HCEC 1CT (cell line): ENCODE measurements at regions not wholly inside any gene's neighbourhood (a gene's known extent, or its start where the extent isn't known, plus 50 kb on each side); places are given as distances from the start of the nearest gene placed in this dataset.
"Not testable (repeated sequence)": the region's sequence is repeated elsewhere in the genome, so short reads cannot be mapped to it uniquely, and the experiment has no call there.

ENCODE experiments used
- DNase-seq: peaks from one replicate; pipeline ENCODE4 v3.0.0-alpha.2; 2017

DNA sequence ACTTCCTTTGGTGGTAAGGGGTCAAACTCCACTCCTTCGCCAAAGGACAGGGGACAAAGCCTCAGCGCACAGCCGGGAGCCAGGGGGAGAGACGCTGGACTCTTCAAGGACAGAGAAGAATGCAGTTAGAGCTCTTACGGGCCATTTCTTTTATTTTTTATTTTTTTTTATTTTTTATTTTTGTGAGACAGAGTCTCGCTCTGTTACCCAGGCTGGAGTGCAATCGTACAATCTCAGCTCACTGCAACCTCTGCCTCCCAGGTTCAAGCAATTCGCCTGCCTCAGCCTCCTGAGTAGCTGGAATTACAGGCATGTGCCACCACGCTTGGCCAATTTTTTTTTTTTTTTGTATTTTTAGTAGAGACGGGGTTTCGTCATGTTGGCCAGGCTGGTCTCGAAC is 93.2 kb upstream of the RPH3AL start, which contains the start of gene RFLNB:
TSS of gene RFLNB (minus strand) at position 101 of the 400 bp plus-strand sequence.
- DNase-seq, result not testable (repeated sequence)

DNA sequence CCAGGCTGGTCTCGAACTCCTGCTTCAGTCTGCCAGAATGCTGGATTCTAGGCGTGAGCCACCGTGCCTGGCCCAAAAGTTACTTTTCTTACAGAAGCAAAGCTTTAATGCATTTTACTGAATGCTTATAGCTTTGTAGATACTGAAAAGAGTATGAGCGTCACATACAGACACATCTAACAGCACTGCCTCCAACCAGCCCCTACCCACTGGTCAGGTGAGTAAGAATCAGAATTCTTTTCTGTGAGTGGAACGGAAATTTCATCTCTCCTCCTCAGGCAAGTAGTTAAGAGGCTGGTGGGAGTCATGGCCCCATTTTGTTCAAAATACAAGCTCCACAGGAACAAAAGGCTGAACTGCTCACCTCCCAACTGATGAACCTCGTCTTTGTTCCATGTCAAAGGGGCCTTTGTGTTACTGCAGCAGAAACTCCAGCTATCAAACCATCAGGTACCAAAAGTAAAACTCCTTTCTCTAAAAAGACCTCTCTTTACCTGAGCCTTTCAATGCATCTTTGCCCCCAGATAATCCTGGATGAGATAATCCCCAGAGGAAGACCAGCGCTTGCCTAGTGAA is 92.4 kb upstream of the RPH3AL start:
- no peak for DNase-seq

DNA sequence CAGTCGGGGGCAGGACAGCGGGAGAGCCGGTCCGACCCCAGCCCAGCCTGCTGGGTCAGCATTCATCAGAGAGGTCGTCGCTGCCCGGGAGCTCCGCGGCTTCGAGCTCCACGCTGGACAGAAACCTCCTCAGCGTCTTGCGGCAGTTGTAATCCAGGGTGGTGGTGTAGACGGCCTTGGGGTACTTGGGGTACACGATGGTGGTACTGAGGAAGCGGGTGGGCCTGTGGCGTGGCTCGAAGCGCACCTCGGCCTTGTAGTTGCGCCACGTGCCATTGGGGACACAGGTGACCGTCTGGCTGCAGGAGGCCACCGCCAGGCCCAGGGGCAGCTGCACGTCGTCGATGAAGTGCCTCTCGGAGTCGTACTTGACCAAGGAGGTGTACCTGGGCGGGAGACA is 90.5 kb upstream of the RPH3AL start:
- no peak for DNase-seq

DNA sequence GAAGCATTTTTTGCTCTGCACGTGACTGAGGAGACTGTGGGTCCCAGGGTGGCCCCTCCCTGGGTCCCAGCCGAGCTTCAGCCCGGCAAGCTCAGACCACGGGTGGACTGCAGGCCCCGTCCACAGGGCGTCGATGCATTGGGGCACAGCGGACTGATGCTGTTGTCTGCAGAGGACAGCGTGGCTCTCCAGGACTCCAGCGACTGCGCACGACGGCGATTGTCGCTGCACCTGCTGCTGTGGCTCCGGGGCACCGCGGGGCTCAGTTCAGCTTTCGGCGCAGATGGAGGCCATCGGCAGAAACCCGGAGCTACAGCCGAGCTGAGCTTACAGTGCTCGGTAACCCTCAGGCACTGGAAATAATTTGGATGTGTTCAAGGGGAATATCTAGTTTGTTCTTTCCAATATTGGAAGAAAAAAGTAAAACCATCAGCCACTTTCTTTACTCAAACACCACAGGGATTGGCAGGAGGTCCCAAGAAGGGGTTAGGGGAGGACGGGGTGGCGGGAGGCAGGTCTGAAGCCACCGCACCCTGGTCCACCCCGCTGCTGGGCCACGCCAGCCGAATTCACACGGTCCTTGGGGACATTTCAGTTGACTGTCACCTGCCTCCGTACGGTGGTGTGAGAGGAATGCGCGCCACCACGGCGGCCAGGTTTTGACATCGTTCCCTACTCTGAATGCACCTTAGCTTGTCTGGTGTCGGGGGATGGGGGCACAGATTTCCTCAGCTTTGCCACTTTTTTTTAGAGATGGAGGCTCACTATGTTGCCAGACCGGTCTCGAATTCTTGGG is 88.7 kb upstream of the RPH3AL start:
- no peak for DNase-seq

DNA sequence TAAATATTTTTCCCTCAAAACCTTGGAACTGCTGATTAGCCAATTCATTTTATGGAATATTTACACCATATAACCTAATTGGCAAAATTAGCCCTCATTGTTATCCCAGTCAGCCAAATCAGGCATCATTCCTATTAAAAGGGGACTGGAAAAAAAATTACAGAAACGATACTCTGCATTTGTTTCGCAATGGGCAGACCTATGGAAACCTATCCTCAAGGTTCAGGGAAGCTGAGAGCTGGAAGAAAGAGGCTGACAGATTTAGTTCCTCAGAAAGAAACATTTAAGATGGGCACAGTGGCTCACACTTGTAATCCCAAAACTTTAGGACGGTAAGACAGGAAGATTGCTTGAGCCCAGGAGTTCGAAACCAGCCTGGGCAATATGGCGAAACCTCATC is 85.6 kb upstream of the RPH3AL start:
- DNase-seq, result no peak

DNA sequence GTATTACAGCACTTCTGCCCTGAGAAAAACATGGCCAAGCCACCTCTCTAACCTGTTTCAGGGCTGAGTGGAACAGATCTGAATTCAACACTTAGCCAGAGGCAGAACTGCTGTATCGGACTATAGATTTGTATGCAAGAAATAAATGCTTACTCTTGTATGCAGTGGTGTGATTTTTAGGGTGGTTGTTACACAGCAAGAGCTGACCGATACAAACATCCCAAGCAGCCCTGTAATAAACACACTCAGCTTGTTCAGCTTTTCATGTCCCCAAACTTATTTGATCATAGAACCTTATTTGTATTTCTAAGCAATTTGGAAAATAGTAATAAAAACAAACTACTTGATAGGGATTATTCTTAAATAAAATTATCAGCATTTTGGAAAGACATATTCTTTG is 84.9 kb upstream of the RPH3AL start:
- no peak for DNase-seq

DNA sequence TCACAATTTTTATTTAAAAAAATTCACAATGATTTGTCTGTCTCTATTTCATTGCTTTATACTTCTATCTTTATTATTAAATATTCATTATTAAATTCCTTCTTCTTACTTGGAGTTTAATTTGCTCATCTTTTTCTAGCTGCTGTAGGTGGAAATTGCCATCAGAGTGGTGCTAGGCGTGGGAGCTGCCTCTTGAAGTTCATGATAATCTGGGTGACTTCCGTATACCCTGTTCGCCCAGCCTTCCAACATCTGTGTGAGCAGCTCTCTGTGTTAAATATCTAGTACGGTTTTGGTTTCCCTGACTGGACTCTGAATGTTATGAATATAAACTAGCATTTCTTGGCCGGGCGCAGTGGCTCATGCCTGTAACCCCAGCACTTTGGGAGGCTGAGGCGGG is 84.0 kb upstream of the RPH3AL start:
- no peak for DNase-seq

DNA sequence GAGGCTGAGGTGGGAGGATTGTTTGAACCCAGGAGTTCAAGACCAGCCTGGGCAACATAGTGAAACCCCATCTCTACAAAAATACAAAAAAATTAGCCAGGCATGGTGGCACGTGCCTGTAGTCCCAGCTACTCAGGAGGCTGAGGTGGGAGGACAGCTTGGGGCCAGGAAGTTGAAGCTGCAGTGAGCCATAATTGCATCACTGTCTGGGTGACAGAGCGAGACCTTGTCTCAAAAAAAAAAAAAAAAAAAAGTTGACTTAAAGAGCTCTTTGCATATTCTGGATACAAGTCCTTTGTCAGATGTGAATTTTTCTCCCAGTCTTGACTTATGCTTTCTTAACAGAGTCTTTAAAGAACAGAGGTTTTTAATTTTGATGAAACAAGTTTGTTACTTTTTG is 79.9 kb upstream of the RPH3AL start:
- not testable (repeated sequence) for DNase-seq

DNA sequence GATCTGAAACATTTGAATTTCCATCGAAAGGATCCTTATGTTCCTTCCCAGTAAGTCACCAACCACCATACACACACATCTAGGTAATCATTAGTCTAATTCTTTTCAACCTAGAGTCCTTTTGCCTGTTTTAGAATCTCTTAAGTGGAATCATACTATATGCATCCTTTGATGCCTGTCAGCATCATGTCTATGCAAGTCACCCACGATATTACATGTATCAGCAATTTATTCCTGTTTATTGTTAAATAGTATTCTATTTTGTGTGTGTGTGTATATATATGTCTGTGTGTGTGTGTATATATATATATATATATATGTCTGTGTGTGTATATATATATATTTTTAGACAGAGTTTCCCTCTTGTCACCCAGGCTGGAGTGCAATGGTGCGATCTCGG is 78.9 kb upstream of the RPH3AL start:
- no peak for DNase-seq

DNA sequence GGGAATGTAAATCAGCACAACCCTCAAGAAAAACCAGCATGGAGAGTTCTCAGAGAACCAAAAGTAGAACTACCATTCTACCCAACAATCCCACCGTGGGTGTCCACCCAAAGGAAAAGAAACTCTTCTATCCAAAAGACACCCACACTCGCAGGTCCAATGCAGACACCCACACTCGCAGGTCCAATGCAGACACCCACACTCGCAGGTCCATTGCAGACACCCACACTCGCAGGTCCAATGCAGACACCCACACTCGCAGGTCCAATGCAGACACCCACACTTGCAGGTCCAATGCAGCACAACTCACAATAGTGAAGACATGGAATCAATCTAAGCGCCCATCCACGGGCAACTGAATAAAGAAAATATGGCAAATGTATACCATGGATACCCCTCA is 77.0 kb upstream of the RPH3AL start:
- no peak for DNase-seq

DNA sequence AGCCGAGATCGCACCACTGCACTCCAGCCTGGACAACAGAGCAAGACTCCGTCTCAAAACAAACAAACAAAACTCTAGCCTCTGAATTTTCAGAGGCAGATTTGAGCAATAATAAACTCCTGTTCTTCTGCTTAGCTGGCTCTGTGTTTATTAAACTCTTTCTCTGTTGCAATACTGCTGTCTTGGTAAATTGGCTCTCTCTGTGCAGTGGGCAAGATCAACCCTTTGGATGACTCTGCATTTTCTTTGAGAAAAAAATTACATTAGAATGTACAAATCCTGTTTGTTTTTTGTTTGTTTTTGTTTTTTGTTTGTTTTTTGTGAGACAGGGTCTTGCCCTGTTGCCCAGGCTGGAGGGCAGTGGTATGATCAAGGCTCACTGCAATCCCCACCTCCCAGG is 75.8 kb upstream of the RPH3AL start:
- no peak for DNase-seq

DNA sequence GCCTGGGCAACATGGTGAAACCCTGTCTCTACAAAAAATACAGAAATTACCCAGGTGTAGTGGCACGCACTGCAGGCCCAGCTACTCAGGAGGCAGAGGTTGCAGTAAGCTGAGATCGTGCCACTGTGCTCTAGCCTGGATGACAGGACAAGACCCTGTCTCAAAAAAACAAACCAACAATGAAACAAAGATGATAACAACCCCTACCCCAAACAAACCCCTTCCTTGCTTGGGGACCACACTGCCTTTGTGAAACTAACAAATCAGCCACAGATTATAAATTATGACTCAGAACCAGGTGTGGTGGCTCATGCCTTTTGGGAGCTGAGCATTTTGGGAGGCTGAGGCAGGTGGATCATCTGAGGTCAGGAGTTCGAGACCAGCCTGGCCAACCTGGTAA is 75.3 kb upstream of the RPH3AL start:
- no peak for DNase-seq

DNA sequence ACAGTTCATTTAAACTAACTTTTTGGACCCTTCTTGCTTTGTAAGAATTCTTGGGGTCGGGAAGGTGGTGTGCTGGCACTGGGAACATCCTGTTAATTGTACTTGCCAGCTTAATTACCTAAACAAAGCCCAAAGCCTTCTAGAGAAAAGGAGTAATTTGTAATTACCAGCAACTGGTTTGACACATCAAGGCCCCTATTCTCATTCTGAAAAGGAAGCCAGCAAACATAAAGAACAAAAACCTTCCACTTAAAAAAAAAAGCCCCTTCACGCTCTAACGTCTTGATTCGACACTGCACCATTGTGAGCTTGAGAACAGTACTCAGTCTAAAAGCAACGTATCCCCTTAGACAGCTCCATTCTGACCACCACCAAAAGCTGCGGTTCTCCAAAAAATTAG is 74.7 kb upstream of the RPH3AL start:
- no peak for DNase-seq

DNA sequence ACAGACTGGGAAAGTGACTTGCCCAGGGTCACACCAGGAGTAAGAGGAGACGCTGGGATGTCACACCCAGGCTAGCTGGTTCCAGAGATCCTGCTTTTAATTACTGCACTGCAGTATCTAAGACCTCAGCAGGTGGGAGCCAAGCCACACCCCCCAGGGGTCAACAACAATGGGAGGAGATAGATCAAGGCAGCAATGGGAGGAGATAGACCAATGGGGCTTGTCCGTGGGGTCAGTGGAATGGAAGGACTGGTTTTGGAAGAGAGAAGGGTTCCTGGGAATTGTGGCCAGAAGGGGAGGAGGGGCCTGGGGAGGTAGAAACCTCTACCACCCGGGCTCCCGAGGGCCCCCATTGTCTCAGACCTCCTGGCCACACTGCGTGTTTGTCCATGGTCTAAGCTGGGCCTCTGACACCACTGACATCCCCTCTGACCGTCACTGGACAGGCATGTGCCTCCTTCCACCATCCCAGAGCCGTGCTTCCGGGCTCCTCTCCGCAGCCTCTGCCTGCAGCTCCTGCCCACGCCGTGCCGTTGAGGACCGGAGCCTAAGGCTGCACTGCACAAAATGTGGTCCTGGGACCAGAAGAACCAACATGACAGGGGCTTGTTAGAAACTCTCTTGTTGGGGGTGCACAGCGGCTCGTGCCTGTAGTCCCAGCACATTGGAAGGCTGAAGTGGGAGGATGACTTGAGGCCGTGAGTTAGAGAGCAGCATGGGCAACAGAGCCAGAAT is 69.8 kb upstream of the RPH3AL start:
- DNase-seq, result no peak

DNA sequence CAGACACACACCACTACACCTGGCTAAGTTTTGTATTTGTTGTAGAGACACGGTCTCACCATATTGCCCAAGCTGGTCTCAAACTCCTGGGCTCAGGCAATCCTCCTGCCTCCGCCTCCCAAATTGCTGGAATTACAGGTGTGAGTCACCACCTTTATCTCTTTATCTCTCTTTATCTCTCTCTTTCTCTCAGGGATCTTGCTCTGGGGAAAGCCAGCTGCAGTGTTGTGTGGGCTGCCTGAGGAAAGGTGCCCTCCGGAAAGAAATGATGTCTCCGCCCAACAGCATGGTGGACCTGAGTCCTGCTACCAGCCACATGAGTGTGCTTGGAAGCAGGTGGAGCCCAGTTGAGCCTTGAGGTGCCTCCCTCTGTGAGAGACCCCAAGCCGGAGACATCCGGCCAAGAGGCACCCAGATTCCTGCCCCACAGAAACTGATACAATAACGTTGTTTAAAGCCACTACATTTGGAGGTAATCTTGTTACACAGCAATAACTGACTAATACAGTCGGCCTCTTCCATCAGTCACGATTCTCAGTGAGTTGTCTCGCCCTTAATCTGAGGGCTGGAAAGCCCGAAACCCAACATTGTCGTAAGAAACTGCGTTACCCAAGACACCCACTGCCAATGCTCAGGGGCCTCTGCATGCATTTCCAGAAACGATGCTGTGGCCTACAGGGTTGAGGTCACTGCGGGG is 68.0 kb upstream of the RPH3AL start:
- no peak for DNase-seq

DNA sequence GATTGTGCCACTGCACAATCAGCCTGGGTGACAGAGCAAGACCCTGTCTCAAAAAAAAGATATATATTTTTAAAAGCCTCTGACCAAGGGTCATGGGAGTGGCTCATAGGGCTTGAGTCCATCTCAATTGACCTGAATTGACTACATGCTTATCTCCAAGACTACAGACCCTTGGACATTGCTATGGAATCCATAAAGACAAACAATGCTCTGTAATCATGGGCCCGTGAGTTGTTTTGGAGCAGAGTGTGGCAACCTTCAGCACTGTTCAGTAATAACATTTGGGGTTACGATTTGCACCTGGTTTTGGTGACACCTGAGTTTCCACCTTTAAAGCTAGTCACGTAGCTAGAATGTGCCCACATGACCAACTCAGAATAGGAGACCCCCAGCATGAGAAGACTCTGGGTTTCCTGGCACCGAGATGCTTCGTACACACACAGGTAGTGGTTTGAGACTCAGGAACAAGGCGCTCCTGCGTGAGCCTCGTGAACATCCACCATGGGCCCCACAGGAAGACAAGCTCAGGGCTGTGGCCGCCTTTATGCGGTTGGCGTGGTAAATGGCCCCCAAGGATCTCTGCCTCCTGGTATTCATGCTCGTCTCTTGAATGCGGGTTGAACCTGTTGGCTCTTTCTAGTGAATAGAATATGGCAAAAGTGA is 66.6 kb upstream of the RPH3AL start:
- no peak for DNase-seq

DNA sequence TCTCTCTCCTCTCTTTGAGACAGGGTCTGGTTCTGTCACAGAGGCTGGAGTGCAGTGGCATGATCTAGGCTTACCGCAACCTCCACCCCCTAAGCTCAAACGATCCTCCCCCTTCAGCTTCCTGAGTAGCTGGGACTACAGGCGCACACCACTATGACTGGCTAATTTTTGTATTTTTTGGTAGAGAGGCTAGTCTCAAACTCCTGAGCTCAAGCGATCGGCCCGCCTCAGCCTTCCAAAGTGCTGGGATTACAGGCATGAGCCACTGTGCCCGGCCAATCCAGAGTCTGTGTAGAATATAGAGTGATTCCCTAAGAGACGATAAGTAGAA is 65.8 kb upstream of the RPH3AL start:
- DNase-seq, result no peak

DNA sequence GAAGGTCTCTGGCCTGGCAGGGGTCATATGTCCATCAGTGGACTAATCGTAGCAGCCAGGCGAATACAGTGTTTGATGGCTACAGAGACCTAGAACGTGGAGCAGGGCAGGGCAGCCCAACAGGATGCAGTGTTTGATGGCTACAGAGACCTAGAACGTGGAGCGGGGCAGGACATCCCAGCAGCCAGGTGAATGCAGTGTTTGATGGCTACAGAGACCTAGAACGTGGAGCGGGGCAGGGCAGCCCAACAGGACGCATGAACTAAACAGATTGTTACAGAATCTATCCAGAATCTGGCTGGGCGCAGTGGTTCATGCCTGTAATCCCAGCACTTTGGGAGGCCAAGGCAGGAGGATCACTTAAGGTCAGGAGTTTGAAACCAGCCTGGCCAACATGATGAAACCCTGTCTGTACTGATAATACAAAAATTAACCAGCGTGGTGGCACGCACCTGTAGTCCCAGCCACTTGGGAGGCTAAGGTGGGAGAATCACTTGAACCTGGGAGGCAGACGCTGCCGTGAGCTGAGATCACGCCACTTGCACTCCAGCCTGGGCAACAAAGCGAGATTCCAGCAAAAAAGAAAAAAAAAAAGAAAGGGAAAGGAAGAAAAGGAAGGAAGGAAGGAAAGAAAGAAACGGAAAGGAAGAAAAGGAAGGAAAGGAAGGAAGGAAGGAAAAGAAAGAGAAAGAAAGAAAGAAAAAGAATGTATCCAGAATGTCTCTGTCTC is 65.2 kb upstream of the RPH3AL start:
- DNase-seq, result no peak

DNA sequence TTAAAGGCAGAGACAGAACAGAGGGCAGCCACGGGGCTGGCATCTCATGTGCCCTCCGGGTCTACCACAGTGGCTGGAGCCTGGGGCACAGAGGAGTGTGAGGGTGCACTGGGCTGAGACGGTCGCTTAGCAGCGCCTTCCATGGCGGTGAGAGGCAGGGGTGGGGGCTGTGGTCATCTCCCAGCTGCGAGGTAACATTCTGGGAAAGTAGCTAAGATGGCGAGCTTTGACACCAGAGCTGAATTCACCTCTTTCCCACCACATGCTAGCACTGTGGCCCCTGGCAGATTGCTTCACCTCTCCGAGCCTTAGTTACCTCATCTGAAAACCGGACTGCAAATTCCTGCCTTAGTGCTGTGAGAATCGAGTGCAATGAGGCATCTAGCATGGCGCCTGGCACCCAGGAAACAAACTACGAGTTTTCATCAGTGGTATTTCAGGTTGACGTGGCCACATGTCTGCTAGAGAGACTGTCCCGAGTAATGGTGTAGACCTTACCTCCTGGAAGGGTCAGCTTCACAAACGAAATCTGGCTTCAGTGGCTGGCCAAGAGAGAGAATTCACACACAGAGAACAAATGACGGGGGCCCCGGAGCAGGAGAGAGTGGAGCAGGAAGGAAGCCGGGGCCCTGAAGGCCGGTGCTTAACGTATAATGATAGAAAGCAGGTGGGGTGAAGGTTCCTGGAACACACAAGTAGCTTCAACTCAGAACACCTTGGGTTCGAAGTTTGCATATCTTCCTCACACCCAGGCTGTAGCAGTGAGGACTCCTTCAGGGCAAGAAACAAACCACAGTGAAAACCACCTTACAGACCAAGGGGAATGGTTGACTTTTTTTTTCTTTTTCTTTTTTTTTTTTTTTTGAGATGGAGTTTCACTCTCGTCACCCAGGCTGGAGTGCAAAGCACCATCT is 63.9 kb upstream of the RPH3AL start:
- no peak for DNase-seq

DNA sequence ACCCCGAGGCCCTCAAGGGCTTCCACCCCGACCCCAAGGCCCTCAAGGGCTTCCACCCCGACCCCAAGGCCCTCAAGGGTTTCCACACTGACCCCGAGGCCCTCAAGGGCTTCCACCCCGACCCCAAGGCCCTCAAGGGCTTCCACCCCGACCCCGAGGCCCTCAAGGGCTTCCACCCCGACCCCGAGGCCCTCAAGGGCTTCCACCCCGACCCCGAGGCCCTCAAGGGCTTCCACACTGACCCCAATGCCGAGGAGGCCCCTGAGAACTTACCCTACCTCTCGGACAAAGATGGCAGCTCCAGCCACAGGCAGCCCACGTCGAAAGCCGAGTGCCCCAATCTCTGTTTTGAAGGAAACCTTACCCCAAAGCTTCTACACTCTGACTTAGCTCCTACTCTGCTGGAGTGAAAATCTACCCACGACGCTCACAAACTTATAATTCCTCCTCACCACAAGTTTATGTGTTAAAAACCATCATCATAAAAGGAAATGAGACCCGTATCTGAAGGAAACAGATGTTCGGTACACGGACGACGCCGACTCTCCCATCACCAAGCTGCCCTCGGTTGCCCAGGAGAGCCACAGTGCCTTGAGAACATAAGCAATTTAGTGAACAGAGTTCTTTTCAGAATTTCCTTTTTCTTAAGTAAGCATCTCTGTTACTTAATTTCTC is 61.2 kb upstream of the RPH3AL start:
- no peak for DNase-seq

DNA sequence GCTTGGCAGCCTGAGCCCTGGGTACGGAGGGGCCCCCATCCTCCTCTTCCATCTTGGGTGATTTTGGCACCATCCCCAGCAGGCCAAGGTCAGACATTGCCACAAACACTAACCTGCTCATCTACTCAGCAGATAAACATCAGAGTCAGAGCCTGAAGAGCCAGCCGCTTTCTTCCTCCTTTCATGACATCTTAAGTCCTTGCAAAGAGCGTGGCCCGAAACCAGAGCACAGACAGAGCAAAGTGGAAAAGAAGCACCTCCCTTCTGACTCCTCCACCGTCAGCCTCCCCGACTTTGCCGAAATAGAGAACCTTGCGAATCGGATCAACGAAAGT is 60.4 kb upstream of the RPH3AL start:
- DNase-seq, result no peak
